GM03348 (cell line): ENCODE measurements at regions not wholly inside any gene's neighbourhood (a gene's known extent, or its start where the extent isn't known, plus 50 kb on each side); places are given as distances from the start of the nearest gene placed in this dataset.
A peak's percentile ranks its signal among the peaks of the same experiment; 100 is the strongest.
"Not testable (repeated sequence)": the region's sequence is repeated elsewhere in the genome, so short reads cannot be mapped to it uniquely, and the experiment has no call there.

ENCODE experiments used
- DNase-seq: peaks from one replicate; pipeline ENCODE4 v3.0.0; 2012; ENCODE audit warnings: low spot score

- DNase-seq, result no peak
Measured at GRCh38 chr4:72777436-72777835, 208.4 kb upstream of the ADAMTS3 start.

GRCh38 chr4:72770708-72771107 is 201.7 kb upstream of the ADAMTS3 start:
- DNase-seq, result no peak

GRCh38 chr4:72768364-72768763 is 199.3 kb upstream of the ADAMTS3 start:
- peak; percentile 5 for DNase-seq

- DNase-seq, result peak; percentile 58
Measured at GRCh38 chr4:72767618-72768302, 198.7 kb upstream of the ADAMTS3 start.

GRCh38 chr4:72765788-72766187 is 196.8 kb upstream of the ADAMTS3 start:
- not testable (repeated sequence) for DNase-seq

- no peak for DNase-seq
Measured at GRCh38 chr4:72761368-72762038, 192.5 kb upstream of the ADAMTS3 start.

GRCh38 chr4:72753414-72753813 is 184.4 kb upstream of the ADAMTS3 start:
- DNase-seq, result not testable (repeated sequence)

- no peak for DNase-seq
Measured at GRCh38 chr4:72744103-72744725, 175.2 kb upstream of the ADAMTS3 start.

GRCh38 chr4:72743078-72743477 is 174.1 kb upstream of the ADAMTS3 start:
- no peak for DNase-seq

- DNase-seq, result no peak
Measured at GRCh38 chr4:72715299-72715698, 146.3 kb upstream of the ADAMTS3 start.

- no peak for DNase-seq
Measured at GRCh38 chr4:72714482-72715279, 145.7 kb upstream of the ADAMTS3 start.

GRCh38 chr4:72712997-72713396 is 144.0 kb upstream of the ADAMTS3 start:
- DNase-seq, result no peak

GRCh38 chr4:72709475-72709874 is 140.5 kb upstream of the ADAMTS3 start:
- no peak for DNase-seq

GRCh38 chr4:72706684-72707083 is 137.7 kb upstream of the ADAMTS3 start:
- no peak for DNase-seq

- not testable (repeated sequence) for DNase-seq
Measured at GRCh38 chr4:72704925-72705640, 136.1 kb upstream of the ADAMTS3 start.

GRCh38 chr4:72702948-72703347 is 133.9 kb upstream of the ADAMTS3 start:
- DNase-seq, result no peak

GRCh38 chr4:72701987-72702819 is 133.2 kb upstream of the ADAMTS3 start:
- DNase-seq, result peak; percentile 63

- no peak for DNase-seq
Measured at GRCh38 chr4:72690771-72691170, 121.8 kb upstream of the ADAMTS3 start.

GRCh38 chr4:72689923-72690322 is 120.9 kb upstream of the ADAMTS3 start:
- DNase-seq, result no peak

GRCh38 chr4:72686390-72686789 is 117.4 kb upstream of the ADAMTS3 start:
- not testable (repeated sequence) for DNase-seq

- DNase-seq, result no peak
Measured at GRCh38 chr4:72679666-72680065, 110.6 kb upstream of the ADAMTS3 start.
